GM19328 (cell line): ENCODE measurements at regions not wholly inside any gene's neighbourhood (a gene's known extent, or its start where the extent isn't known, plus 50 kb on each side); places are given as distances from the start of the nearest gene placed in this dataset.
"Not testable (repeated sequence)": the region's sequence is repeated elsewhere in the genome, so short reads cannot be mapped to it uniquely, and the experiment has no call there.

ENCODE experiments used
- ATAC-seq: cut with Tn5 transposase; IDR thresholded peaks from one replicate; pipeline ENCODE4 v1.9.1; 2021; ENCODE audit warnings: mild to moderate bottlenecking, moderate library complexity; ENCODE audit not compliant: unreplicated experiment

DNA sequence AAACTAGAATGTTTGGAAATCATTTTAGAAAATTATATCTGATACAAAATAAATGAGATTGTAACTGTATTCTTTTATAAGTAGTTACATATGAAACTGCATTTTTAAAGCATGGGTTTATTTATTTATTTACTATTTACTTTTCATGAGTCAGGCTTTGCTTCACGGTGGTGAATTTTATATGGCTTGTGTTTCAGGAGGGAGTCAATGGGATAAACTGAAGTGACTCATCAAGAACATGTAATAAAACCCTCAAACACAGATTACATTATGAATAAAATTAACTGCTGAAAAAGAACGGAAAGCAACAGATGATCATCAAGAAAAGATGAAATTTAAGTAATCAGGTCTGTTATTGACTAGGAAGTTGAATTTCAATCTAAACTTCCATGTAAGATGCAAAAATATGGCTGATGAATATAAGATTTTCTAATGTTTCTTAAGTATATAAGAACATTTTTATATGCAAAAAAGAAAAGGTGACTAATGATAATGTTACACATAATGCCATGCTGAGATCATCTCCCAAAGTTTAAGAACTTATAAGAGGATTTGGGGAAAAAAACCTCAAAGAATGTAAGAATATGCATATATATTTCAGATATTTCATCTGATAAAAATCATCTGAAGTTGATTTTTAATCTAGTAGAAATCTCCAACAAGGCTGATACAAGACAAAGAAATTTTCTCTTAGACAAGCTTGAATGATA, 383.6 kb downstream of the SLITRK1 start:
- ATAC-seq, result no peak

DNA sequence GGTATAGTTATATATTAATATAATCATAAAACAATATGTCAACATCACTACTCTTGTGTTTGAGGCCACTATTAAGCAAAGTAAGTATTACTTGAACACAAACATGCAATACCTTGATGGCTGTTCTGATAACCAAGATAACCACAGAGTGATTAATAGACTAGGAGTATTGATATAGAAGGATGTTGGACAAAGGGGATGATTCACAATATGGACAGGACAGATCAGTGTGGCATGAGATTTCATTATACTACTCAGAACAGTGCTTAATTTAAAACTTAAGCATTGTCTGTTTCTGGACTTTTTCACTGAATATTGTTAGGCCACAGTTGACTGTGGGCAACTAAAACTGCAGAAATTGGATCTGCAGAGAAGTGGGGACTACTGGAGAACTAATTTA, 384.2 kb downstream of the SLITRK1 start:
- no peak for ATAC-seq

DNA sequence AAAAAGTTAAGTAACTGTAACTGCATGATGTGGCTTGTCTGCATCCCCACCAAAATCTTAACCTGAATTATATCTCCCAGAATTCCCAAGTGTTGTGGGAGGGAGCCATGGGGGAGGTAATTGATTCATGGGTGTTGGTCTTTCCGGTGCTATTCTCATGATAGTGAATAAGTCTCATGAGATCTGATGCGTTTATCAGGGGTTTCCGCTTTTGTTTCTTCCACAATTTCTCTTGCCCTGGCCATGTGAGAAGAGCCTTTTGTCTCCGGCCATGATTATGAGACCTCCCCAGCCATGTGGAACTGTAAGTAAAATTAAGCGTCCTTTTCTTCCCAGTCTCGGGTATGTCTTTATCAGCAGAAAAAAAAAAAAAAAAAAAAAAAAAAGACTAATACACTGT, 385.8 kb downstream of the SLITRK1 start:
- no peak for ATAC-seq

- ATAC-seq, result no peak
Observed at GRCh38 chr13:83485101-83485500, 397.2 kb downstream of the SLITRK1 start.

DNA sequence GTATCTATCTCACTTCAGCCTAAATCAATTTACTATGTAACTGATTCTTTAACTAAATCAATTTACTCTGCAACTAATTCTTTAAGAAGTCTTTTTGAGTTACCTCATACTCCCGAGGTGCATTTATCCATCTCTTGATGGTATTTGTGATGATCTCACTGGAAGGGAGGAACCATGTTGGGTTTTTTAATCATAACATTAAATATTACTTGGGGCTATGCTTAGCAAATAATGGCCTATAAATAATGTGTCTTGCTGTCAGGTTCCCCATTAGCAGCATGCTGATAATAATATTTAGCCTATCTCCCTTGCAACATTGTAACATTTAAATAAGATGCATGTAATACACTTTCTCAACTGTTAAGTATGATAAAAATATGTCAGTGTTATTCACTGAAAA, 411.3 kb downstream of the SLITRK1 start:
- no peak for ATAC-seq

DNA sequence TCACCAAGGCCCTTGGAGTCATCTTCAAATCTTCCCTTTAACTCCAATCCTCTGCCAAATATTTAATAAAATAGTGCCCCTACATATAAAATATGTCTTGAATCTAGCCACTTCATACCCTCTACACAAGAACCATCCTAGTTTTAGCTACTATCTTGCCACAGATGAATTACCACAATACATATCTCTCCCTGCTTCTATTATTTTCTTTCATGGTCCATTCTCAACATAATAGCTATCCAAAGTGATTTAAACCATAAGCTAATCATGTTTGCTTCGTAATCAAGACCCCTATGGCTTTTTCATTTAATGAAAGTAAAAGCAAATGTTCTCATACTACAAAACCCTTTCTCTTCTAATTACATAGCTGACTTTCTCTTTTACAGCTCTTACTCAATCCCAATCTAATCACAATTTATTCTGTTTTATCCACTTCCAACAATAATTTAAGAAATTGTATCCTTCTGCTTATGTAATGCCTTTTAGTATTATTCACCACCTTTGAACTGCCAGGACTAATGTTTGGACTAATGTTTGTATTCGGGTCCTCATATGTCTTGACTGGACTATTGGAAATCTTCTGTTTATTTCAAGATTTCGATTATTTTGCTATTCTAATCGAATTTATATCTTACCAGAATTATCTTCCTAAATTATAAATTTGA, 412.0 kb downstream of the SLITRK1 start:
- ATAC-seq, result no peak

GRCh38 chr13:83453723-83454122, 428.6 kb downstream of the SLITRK1 start:
- no peak for ATAC-seq

- no peak for ATAC-seq
Observed at GRCh38 chr13:83453300-83453699, 429.0 kb downstream of the SLITRK1 start.

- no peak for ATAC-seq
Observed at GRCh38 chr13:83452292-83452950, 429.9 kb downstream of the SLITRK1 start.

DNA sequence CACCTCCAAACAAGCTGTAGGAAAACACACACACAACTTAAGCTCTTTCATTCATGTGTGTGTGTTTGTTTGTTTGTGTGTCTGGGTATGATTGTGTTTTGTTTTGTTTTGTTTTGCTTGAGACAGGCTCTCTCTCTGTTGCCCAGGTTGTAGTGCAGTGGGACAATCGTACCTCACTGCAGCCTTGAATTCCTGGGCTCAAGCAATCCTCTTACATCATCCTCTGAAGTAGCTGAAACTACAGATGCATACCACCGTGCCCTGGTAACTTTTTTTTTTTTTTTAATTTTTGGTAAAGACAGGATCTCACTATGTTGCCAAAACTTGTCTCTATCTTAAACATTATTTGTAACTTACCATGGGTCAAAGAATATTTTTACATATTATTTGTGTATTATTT, 431.7 kb downstream of the SLITRK1 start:
- ATAC-seq, result no peak

DNA sequence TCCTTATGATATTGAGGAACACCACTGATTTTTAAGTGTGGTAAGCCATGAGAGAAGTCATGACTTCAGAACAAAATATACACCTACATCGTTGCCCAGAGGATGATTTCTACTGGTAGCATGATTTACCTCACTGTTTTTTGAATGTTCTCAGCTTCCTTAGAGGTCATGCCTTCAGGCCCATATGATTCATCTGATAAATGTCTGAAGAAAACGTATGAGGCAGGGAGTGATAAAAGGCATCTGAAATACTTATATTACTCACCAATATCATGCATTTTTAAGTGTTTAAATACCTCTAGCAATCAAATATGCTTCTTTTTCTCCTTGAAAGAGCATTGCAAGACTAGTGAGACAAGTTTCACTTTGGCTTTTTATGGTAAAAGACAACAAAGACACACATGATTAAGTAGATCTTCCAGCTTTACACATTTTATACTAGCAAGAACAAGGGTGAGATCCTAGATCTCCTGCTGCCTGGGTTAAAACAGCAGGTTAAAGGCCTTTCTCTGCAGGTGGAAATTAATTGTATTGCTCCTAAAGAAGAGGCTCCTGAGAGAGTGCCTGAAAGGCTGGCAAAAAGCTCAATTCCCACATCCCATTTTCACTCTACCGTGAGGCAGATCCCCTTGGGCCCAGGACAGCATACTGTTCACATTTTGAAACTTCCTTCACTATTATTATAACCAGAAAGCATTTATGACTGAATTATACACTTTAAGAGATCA, 432.4 kb downstream of the SLITRK1 start:
- no peak for ATAC-seq

GRCh38 chr13:83440465-83440864, 441.8 kb downstream of the SLITRK1 start:
- no peak for ATAC-seq

DNA sequence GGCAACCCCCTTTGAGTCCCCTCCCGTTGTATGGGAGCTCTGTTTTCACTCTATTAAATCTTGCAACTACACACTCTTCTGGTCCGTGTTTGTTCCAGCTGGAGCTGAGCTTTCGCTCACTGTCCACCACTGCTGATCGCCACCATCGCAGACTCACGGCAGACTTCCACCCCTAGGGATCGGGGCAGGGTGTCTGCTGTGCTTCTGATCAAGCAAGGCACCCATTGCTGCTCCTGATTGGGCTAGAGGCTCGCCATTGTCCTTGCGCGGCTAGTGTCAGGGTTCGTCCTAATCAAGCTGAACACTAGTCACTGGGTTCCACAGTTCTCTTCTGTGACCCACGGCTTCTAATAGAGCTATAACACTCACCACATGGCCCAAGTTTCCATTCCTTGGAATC, 442.8 kb downstream of the SLITRK1 start:
- ATAC-seq, result not testable (repeated sequence)

DNA sequence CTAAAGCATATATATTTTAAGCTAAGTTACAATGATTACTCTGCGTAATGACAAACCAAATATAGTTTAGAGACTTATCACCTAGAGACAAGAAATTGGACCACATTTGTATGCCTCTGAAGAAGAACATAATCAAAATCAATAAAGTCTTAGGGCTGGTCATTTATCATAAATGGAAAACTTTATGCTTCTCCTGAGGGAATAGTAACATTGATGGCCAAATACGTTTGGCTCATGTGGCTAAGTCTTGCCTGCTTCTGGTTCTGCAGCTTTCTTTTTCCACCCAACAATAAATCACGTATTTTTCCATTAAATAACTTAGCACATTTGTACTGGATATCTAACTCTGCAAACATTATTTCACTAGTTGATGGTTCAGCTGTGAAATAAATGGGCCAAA, 458.4 kb downstream of the SLITRK1 start:
- ATAC-seq, result no peak

- no peak for ATAC-seq
Observed at GRCh38 chr13:83423381-83423780, 458.9 kb downstream of the SLITRK1 start.

GRCh38 chr13:83414393-83414792, 467.9 kb downstream of the SLITRK1 start:
- no peak for ATAC-seq

GRCh38 chr13:83386609-83387008, 495.7 kb downstream of the SLITRK1 start:
- no peak for ATAC-seq

DNA sequence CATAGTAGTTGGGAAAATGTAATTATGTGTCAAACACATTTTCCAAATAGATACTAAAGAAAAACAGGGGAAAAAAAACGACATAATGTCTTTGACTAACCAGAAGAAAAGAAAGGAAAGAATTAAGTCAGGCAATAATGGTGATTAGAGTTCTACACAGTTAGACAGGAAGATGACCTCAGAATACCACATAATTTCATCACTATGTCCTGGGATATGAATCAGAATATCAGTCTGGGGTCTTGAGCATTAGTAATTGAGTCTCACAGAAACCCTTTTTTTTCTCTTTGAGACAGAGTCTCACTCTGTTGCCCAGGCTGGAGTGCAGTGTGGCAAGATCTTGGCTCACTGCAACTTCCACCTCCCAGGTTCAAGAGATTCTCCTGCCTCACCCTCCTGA, 503.4 kb downstream of the SLITRK1 start:
- ATAC-seq, result no peak

- no peak for ATAC-seq
Observed at GRCh38 chr13:83377491-83377890, 504.8 kb downstream of the SLITRK1 start.

GRCh38 chr13:83372786-83373185, 509.5 kb downstream of the SLITRK1 start:
- no peak for ATAC-seq

DNA sequence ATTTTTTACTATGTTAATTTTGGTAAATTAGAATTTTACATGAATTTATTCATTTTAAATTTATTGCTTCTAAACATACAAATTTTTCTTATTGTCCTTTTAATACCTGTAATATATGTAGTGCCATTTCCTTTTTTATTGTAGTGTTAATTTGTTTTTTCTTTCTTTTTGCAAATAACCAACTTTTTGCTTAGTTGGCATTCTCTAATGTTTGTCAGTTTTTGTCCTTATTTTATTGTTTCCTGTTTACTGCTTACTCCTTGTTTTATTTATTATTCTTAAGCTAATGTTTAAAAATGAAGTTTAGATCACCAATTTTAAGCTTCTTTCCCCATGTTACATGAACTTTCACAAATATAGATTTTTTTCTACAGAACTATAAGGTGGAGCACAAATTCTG, 516.6 kb downstream of the SLITRK1 start:
- no peak for ATAC-seq

- ATAC-seq, result no peak
Observed at GRCh38 chr13:83355041-83355440, 527.2 kb downstream of the SLITRK1 start.
